ENCODE measurements at regions not wholly inside any gene's neighbourhood (a gene's known extent, or its start where the extent isn't known, plus 50 kb on each side); places are given as distances from the start of the nearest gene placed in this dataset.

DNA sequence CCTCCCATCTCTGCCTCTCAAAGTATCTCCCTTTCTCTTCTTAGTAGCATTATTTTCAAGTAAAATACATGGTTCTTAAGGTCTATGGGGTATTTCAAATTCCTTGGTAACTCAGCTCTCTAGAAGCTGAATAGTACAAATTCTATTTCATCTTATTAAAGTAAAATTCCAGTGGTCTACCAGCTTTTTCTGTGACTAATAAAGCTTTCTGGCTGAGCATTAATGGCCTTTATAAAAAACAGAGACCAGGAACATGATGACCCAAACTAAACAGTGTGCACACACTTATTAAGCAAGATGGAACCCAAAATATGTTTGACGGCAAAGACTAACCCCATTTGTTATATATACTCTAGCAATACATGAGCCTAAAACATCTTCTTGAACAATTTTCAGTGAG, 142.6 kb downstream of the OR2K2 start:
- TF ChIP-seq, protein P1, sequence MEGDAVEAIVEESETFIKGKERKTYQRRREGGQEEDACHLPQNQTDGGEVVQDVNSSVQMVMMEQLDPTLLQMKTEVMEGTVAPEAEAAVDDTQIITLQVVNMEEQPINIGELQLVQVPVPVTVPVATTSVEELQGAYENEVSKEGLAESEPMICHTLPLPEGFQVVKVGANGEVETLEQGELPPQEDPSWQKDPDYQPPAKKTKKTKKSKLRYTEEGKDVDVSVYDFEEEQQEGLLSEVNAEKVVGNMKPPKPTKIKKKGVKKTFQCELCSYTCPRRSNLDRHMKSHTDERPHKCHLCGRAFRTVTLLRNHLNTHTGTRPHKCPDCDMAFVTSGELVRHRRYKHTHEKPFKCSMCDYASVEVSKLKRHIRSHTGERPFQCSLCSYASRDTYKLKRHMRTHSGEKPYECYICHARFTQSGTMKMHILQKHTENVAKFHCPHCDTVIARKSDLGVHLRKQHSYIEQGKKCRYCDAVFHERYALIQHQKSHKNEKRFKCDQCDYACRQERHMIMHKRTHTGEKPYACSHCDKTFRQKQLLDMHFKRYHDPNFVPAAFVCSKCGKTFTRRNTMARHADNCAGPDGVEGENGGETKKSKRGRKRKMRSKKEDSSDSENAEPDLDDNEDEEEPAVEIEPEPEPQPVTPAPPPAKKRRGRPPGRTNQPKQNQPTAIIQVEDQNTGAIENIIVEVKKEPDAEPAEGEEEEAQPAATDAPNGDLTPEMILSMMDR (IDR thresholded peaks at IDR 0.05), result no peak
- no peak for TF ChIP-seq ZFX (IDR thresholded peaks at IDR 0.05; ENCODE audit: borderline replicate concordance)
